ENCODE measurements at regions not wholly inside any gene's neighbourhood (a gene's known extent, or its start where the extent isn't known, plus 50 kb on each side); places are given as distances from the start of the nearest gene placed in this dataset.

GRCh38 chr2:122096761-122097160 lies 341.3 kb downstream of the TSN start:
- no peak for TF ChIP-seq POLR2AphosphoS5 (IDR thresholded peaks at IDR 0.05; ENCODE audit: low read depth, low read length)
- TF ChIP-seq REST (IDR thresholded peaks at IDR 0.05; ENCODE audit: insufficient read depth in 1 of 2, low read depth in 2 of 2, low read length in 2 of 2), result no peak
- no peak for TF ChIP-seq TAF1 (IDR thresholded peaks at IDR 0.05; ENCODE audit: borderline replicate concordance, insufficient read depth, low read length)

All from PFSK-1 (cell line).